PFSK-1 (cell line): ENCODE measurements at regions not wholly inside any gene's neighbourhood (a gene's known extent, or its start where the extent isn't known, plus 50 kb on each side); places are given as distances from the start of the nearest gene placed in this dataset.

Experiments used
- FOXP2 ChIP-seq: optimal IDR thresholded peaks from 2 replicates; pipeline ENCODE3; 2011; ENCODE audit warnings: borderline replicate concordance, control low read depth, inconsistent platforms; ENCODE audit not compliant: insufficient read depth; ENCODE audit errors: extremely low read length, extremely low read depth
- POLR2AphosphoS5 ChIP-seq: IDR thresholded peaks from 2 replicates; pipeline ENCODE4 v1.6.1; 2012; ENCODE audit warnings: low read depth, mild to moderate bottlenecking, control low read depth, low read length, moderate library complexity
- REST ChIP-seq, 2 experiments: IDR thresholded peaks; 2 replicates each; pipeline versions ENCODE4 v1.6.1 to v1.8.0; 2011 to 2012; ENCODE audit warnings: low read depth in 2 of 2, low read length in 2 of 2, control low read depth in 1 of 2, inconsistent platforms in 1 of 2, mild to moderate bottlenecking in 1 of 2, moderate library complexity in 1 of 2; ENCODE audit not compliant: insufficient read depth in 1 of 2
- SIN3A ChIP-seq: IDR thresholded peaks from 2 replicates; pipeline ENCODE4 v1.6.1; 2012; ENCODE audit warnings: mild to moderate bottlenecking, low read length, moderate library complexity, borderline replicate concordance; ENCODE audit not compliant: insufficient read depth
- TAF1 ChIP-seq: IDR thresholded peaks from 2 replicates; pipeline ENCODE4 v1.6.1; 2012; ENCODE audit warnings: low read length, control low read depth, borderline replicate concordance; ENCODE audit not compliant: insufficient read depth

- TF ChIP-seq TAF1 = no peak
- TF ChIP-seq REST (IDR thresholded peaks at IDR 0.05; ENCODE audit: insufficient read depth in 1 of 2, low read depth in 2 of 2, low read length in 2 of 2) = no peak
- TF ChIP-seq SIN3A = no peak
- TF ChIP-seq POLR2AphosphoS5 = no peak
- no peak for TF ChIP-seq FOXP2
Measured at GRCh38 chr2:59458800-59459199, 1094.7 kb downstream of the BCL11A start.

DNA sequence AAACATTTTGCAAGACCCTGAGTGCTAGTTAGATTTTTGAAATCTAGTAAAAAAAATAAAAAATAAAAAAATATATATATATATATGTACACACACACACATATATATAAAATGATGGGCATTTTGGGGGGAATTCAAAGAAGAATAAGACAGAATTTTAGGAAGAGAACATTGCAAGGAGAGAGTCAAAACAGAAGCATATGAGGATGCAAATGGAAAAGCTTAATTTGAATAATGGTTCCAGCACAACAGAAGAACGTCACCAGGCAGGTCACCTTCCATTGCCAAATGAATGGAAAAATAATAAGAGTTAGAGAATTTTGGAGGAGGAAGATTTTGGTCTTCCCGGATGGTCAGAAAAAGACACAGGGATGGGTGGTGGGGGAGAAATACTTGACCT lies 1097.2 kb downstream of the BCL11A start:
- TF ChIP-seq FOXP2 = no peak

GRCh38 chr2:59449274-59449673 lies 1104.2 kb downstream of the BCL11A start:
- TF ChIP-seq FOXP2 (no peak), REST (IDR thresholded peaks at IDR 0.05; ENCODE audit: insufficient read depth in 1 of 2, low read depth in 2 of 2, low read length in 2 of 2) (no peak), POLR2AphosphoS5 (no peak), SIN3A (no peak), TAF1 (no peak)

- TF ChIP-seq TAF1 (no peak), SIN3A (no peak), REST (IDR thresholded peaks at IDR 0.05; ENCODE audit: insufficient read depth in 1 of 2, low read depth in 2 of 2, low read length in 2 of 2) (no peak), FOXP2 (no peak), POLR2AphosphoS5 (no peak)
Measured at GRCh38 chr2:59440491-59440890, 1113.0 kb downstream of the BCL11A start.

DNA sequence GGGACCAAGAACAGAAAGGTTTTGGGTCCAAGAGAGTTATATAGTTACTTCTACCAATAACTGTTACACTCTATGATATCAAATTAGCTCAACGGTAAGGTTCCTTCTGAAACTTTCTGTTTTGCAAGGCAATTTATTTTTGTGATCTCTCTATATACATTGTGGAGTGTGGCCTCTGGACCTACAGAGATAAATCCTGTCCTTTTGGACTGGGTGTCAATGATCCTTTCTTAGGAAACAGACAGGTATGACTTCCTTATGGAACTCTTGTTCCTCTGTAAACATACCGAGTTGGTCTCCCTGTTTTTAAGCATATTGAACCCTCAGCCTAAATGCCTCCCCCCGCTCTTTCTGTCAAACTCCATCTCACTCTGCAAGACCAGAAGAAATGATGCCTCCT lies 1117.8 kb downstream of the BCL11A start:
- TF ChIP-seq SIN3A = no peak
- no peak for TF ChIP-seq FOXP2
- TF ChIP-seq REST (IDR thresholded peaks at IDR 0.05; ENCODE audit: insufficient read depth in 1 of 2, low read depth in 2 of 2, low read length in 2 of 2) = no peak
- no peak for TF ChIP-seq TAF1
- TF ChIP-seq POLR2AphosphoS5 = no peak
